GM10266 (cell line): ENCODE measurements at regions not wholly inside any gene's neighbourhood (a gene's known extent, or its start where the extent isn't known, plus 50 kb on each side); places are given as distances from the start of the nearest gene placed in this dataset.

ENCODE experiments used
- DNase-seq: peaks from one replicate; pipeline ENCODE4 v3.0.0; 2012; ENCODE audit errors: extremely low spot score
- CTCF ChIP-seq: IDR thresholded peaks from 2 replicates; pipeline ENCODE4 v1.5.1; 2012; ENCODE audit warnings: mild to moderate bottlenecking, low read depth; ENCODE audit not compliant: control insufficient read depth, insufficient read depth; ENCODE audit errors: missing control alignments

- no peak for DNase-seq
- TF ChIP-seq CTCF, result no peak
Observed at GRCh38 chr10:76735866-76736265, 901.7 kb downstream of the KCNMA1 start.

GRCh38 chr10:76733441-76733936, 904.1 kb downstream of the KCNMA1 start:
- TF ChIP-seq CTCF, result no peak
- DNase-seq, result no peak

GRCh38 chr10:76732306-76732705, 905.3 kb downstream of the KCNMA1 start:
- TF ChIP-seq CTCF, result no peak
- DNase-seq, result no peak

- no peak for TF ChIP-seq CTCF
- no peak for DNase-seq
Observed at GRCh38 chr10:76729841-76730487, 907.6 kb downstream of the KCNMA1 start.

GRCh38 chr10:76729346-76729745, 908.3 kb downstream of the KCNMA1 start:
- DNase-seq, result no peak
- TF ChIP-seq CTCF, result no peak

GRCh38 chr10:76727038-76727437, 910.6 kb downstream of the KCNMA1 start:
- no peak for TF ChIP-seq CTCF
- DNase-seq, result no peak

GRCh38 chr10:76723844-76724243, 913.8 kb downstream of the KCNMA1 start:
- no peak for TF ChIP-seq CTCF
- DNase-seq, result no peak
